T47D (cell line): ENCODE measurements at regions not wholly inside any gene's neighbourhood (a gene's known extent, or its start where the extent isn't known, plus 50 kb on each side); places are given as distances from the start of the nearest gene placed in this dataset.
"Not testable (repeated sequence)": the region's sequence is repeated elsewhere in the genome, so short reads cannot be mapped to it uniquely, and the experiment has no call there.

Experiments
- DNase-seq, 2 experiments: peaks; one replicate each; pipeline versions ENCODE4 v3.0.0 to v3.0.0-alpha.2; 2011 to 2012; ENCODE audit warnings: low read depth in 1 of 2, low spot score in 1 of 2
- JUND ChIP-seq: IDR thresholded peaks from 2 replicates; pipeline ENCODE4 v1.6.1; 2012; ENCODE audit warnings: low read depth
- in situ Hi-C: cut with HindIII; loops from 2 replicates; pipeline ENCODE4 v1.10.0; 2016; ENCODE audit warnings: low sequenced_read_pairs, low pct_unique_long_range_greater_than_20kb

GRCh38 chr10:53382543-53382942, 610.0 kb upstream of the MBL2 start:
- in situ Hi-C loops, result no loop called here
- DNase-seq, result no peak
- TF ChIP-seq JUND, result no peak

GRCh38 chr10:53379956-53380355, 607.4 kb upstream of the MBL2 start:
- TF ChIP-seq JUND, result no peak
- no peak for DNase-seq
- in situ Hi-C loops, result no loop called here

- TF ChIP-seq JUND, result no peak
- no peak for DNase-seq
- in situ Hi-C loops, result no loop called here
Measured at GRCh38 chr10:53370347-53370746, 597.8 kb upstream of the MBL2 start.

- in situ Hi-C loops, result no loop called here
- TF ChIP-seq JUND, result no peak
- DNase-seq, result no peak
Measured at GRCh38 chr10:53361936-53362335, 589.4 kb upstream of the MBL2 start.

- no peak for TF ChIP-seq JUND
- in situ Hi-C loops, result no loop called here
- no peak for DNase-seq
Measured at GRCh38 chr10:53361281-53361680, 588.7 kb upstream of the MBL2 start.

GRCh38 chr10:53358978-53359377, 586.4 kb upstream of the MBL2 start:
- DNase-seq, in situ Hi-C loops: not testable (repeated sequence)

- TF ChIP-seq JUND, result no peak
- in situ Hi-C loops, result no loop called here
- no peak for DNase-seq
Measured at GRCh38 chr10:53358536-53358935, 586.0 kb upstream of the MBL2 start.

- in situ Hi-C loops, result no loop called here
- TF ChIP-seq JUND, result no peak
- DNase-seq, result no peak
Measured at GRCh38 chr10:53357587-53357986, 585.0 kb upstream of the MBL2 start.

GRCh38 chr10:53356616-53357349, 584.2 kb upstream of the MBL2 start:
- in situ Hi-C loops, result no loop called here
- DNase-seq, result no peak
- no peak for TF ChIP-seq JUND

- in situ Hi-C loops, DNase-seq: not testable (repeated sequence)
Measured at GRCh38 chr10:53342531-53342930, 569.9 kb upstream of the MBL2 start.

GRCh38 chr10:53338199-53338598, 565.6 kb upstream of the MBL2 start:
- DNase-seq, in situ Hi-C loops: not testable (repeated sequence)

- in situ Hi-C loops, DNase-seq: not testable (repeated sequence)
Measured at GRCh38 chr10:53335803-53336422, 563.3 kb upstream of the MBL2 start.

- no peak for TF ChIP-seq JUND
- in situ Hi-C loops, result no loop called here
- DNase-seq, result no peak
Measured at GRCh38 chr10:53331460-53331859, 558.9 kb upstream of the MBL2 start.

- DNase-seq, in situ Hi-C loops: not testable (repeated sequence)
Measured at GRCh38 chr10:53326401-53327305, 554.1 kb upstream of the MBL2 start.
